CD4-positive, alpha-beta T cell treated with Interleukin-17A for 4 hours (primary cell): ENCODE measurements at regions not wholly inside any gene's neighbourhood (a gene's known extent, or its start where the extent isn't known, plus 50 kb on each side); places are given as distances from the start of the nearest gene placed in this dataset.
A peak's percentile ranks its signal among the peaks of the same experiment; 100 is the strongest.

Source experiments
- DNase-seq: peaks from one replicate; pipeline ENCODE4 v3.0.0-alpha.2; 2020; ENCODE audit warnings: mixed read lengths

- DNase-seq, result no peak
These were observed 256.9 kb downstream of the C16orf95 start for GRCh38 chr16:87060034-87060986.

- DNase-seq, result no peak
These were observed 255.8 kb downstream of the C16orf95 start for GRCh38 chr16:87061243-87061920.

GRCh38 chr16:87062569-87063442 is 254.4 kb downstream of the C16orf95 start:
- peak; percentile 39 for DNase-seq

- DNase-seq, result no peak
These were observed 253.6 kb downstream of the C16orf95 start for GRCh38 chr16:87063543-87063942.

GRCh38 chr16:87064731-87065445 is 252.3 kb downstream of the C16orf95 start:
- DNase-seq, result no peak

- DNase-seq, result no peak
These were observed 251.6 kb downstream of the C16orf95 start for GRCh38 chr16:87065446-87066132.

- no peak for DNase-seq
These were observed 250.8 kb downstream of the C16orf95 start for GRCh38 chr16:87066133-87067002.

- no peak for DNase-seq
These were observed 250.1 kb downstream of the C16orf95 start for GRCh38 chr16:87067003-87067556.

GRCh38 chr16:87067836-87068761 is 249.1 kb downstream of the C16orf95 start:
- no peak for DNase-seq

- DNase-seq, result no peak
These were observed 248.4 kb downstream of the C16orf95 start for GRCh38 chr16:87068762-87069150.

GRCh38 chr16:87070657-87071056 is 246.5 kb downstream of the C16orf95 start:
- no peak for DNase-seq

- no peak for DNase-seq
These were observed 245.1 kb downstream of the C16orf95 start for GRCh38 chr16:87072101-87072500.

- no peak for DNase-seq
These were observed 242.4 kb downstream of the C16orf95 start for GRCh38 chr16:87074641-87075318.

- DNase-seq, result no peak
These were observed 241.8 kb downstream of the C16orf95 start for GRCh38 chr16:87075319-87075860.

GRCh38 chr16:87076331-87076949 is 240.8 kb downstream of the C16orf95 start:
- no peak for DNase-seq

GRCh38 chr16:87076950-87077749 is 240.0 kb downstream of the C16orf95 start:
- DNase-seq, result peak; percentile 9

- no peak for DNase-seq
These were observed 239.5 kb downstream of the C16orf95 start for GRCh38 chr16:87077750-87078127.
